HCT116 (cell line): ENCODE measurements at regions not wholly inside any gene's neighbourhood (a gene's known extent, or its start where the extent isn't known, plus 50 kb on each side); places are given as distances from the start of the nearest gene placed in this dataset.

ENCODE experiments used
- ATAC-seq: fragments of 200-7000 bp; cut with Tn5 transposase; 2 replicates; pipeline ENCODE4 v1.9.1; 2020; ENCODE audit warnings: mild to moderate bottlenecking, moderate library complexity
- BruUV-seq: library from RNA; stranded (reverse); fragments of 400-500 nt; replicated peaks from 2 replicates; lab custom pipeline; 2021; lab: Mats Ljungman, UMichigan
- CTCF ChIA-PET: fragments of 300-600 bp; sonication (Branson Sonifier 250); formaldehyde crosslinking; loops from one replicate; lab custom pipeline; 2021; ENCODE audit warnings: antibody characterized with exemption; lab: Charles Lee
- POLR2A ChIA-PET: fragments of 300-600, 350-600 bp; sonication (Branson Sonifier 250); formaldehyde crosslinking; loops from one replicate; lab custom pipeline; 2021; ENCODE audit warnings: antibody characterized with exemption; lab: Charles Lee
- RAD21 ChIA-PET, 2 experiments: fragments of 300-600 bp; sonication (Branson Sonifier 250); formaldehyde crosslinking; loops; one replicate each; lab custom pipeline; 2023; ENCODE audit warnings: low total read pairs in 2 of 2; ENCODE audit not compliant: uncharacterized antibody in 2 of 2, unreplicated experiment in 2 of 2, low non-redundant PET in 1 of 2; lab: Charles Lee
- DNase-seq: peaks from one replicate; pipeline ENCODE4 v3.0.0-alpha.2; 2010; ENCODE audit warnings: low read depth, low spot score
- H2AFZ ChIP-seq: fragments of 200-600 bp; shearing (Covaris generic), sonication (generic); 2 replicates; pipeline ENCODE4 v1.6.1; 2017; ENCODE audit warnings: low read depth, mixed run types, mixed read lengths, antibody characterized with exemption, low read length; ENCODE audit not compliant: poor library complexity, severe bottlenecking
- H3K27ac ChIP-seq: 2 replicates; pipeline ENCODE4 v1.5.1; 2012; ENCODE audit warnings: low read depth, low read length
- H3K27me3 ChIP-seq: fragments of 200-600 bp; sonication (generic); 2 replicates; pipeline ENCODE4 v1.6.1; 2016; ENCODE audit warnings: mixed run types, low read length, mixed read lengths; ENCODE audit not compliant: insufficient read depth
- H3K36me3 ChIP-seq, 2 experiments: fragments of 200-500 bp in 1 of 2; fragments of 200-600 bp in 1 of 2; sonication (Bioruptor generic) in 1 of 2; sonication (generic) in 1 of 2; 2 replicates each; pipeline versions ENCODE4 v1.5.1 to v1.6.1; 2014 to 2016; ENCODE audit warnings: low read length in 2 of 2, inconsistent platforms in 1 of 2, mixed read lengths in 1 of 2, mixed run types in 1 of 2; ENCODE audit not compliant: insufficient read depth in 2 of 2, control insufficient read depth in 1 of 2
- H3K4me1 ChIP-seq, 2 experiments: fragments of 200-600 bp in 1 of 2; sonication (generic) in 1 of 2; 2 replicates each; pipeline versions ENCODE4 v1.5.1 to v1.6.1; 2012 to 2017; ENCODE audit warnings: low read length in 2 of 2, inconsistent platforms in 1 of 2, mild to moderate bottlenecking in 1 of 2, mixed read lengths in 1 of 2, mixed run types in 1 of 2, moderate library complexity in 1 of 2; ENCODE audit not compliant: insufficient read depth in 2 of 2, control insufficient read depth in 1 of 2
- H3K4me2 ChIP-seq: fragments of 200-600 bp; sonication (generic); 2 replicates; pipeline ENCODE4 v1.6.1; 2017; ENCODE audit warnings: mixed run types, low read length, mixed read lengths
- H3K4me3 ChIP-seq, 2 experiments: fragments of 200-600 bp in 1 of 2; sonication (generic) in 1 of 2; replicated peaks in 1 of 2; 2 replicates each; pipeline ENCODE4 v1.5.1; 2011 to 2016; ENCODE audit warnings: low read length in 2 of 2, control low read depth in 1 of 2, low read depth in 1 of 2, mild to moderate bottlenecking in 1 of 2, mixed read lengths in 1 of 2, mixed run types in 1 of 2
- H3K79me2 ChIP-seq: fragments of 200-600 bp; sonication (generic); 2 replicates; pipeline ENCODE4 v1.6.1; 2017; ENCODE audit warnings: mild to moderate bottlenecking, mixed run types, low read length, moderate library complexity, mixed read lengths; ENCODE audit not compliant: insufficient read depth
- H3K9ac ChIP-seq: fragments of 200-600 bp; sonication (generic); 2 replicates; pipeline ENCODE4 v1.6.1; 2016; ENCODE audit warnings: low read length, mixed read lengths
- H3K9me2 ChIP-seq: fragments of 200-600 bp; sonication (generic), shearing (Covaris generic); 2 replicates; pipeline ENCODE4 v1.6.1; 2017; ENCODE audit warnings: mixed run types, mild to moderate bottlenecking, moderate library complexity; ENCODE audit not compliant: insufficient read depth
- H3K9me3 ChIP-seq, 2 experiments: fragments of 200-500 bp in 1 of 2; fragments of 200-600 bp in 1 of 2; sonication (Bioruptor generic) in 1 of 2; sonication (generic) in 1 of 2; 2 replicates each; pipeline ENCODE4 v1.6.1; 2014 to 2017; ENCODE audit warnings: low read length in 2 of 2, mixed read lengths in 2 of 2, inconsistent platforms in 1 of 2, low read depth in 1 of 2, mild to moderate bottlenecking in 1 of 2, mixed run types in 1 of 2, moderate library complexity in 1 of 2; ENCODE audit not compliant: control insufficient read depth in 1 of 2, insufficient read depth in 1 of 2
- H4K20me1 ChIP-seq: fragments of 200-600 bp; sonication (generic), shearing (Covaris generic); 2 replicates; pipeline ENCODE4 v1.6.1; 2017; ENCODE audit warnings: mixed run types, mild to moderate bottlenecking, moderate library complexity; ENCODE audit not compliant: insufficient read depth
- CBX3 ChIP-seq: IDR thresholded peaks from 2 replicates; pipeline ENCODE4 v1.6.1; 2012; ENCODE audit warnings: low read depth
- CEBPB ChIP-seq: IDR thresholded peaks from 2 replicates; pipeline ENCODE4 v1.6.1; 2012; ENCODE audit warnings: low read depth
- ELF1 ChIP-seq: IDR thresholded peaks from 2 replicates; pipeline ENCODE4 v1.6.1; 2012; ENCODE audit warnings: low read depth, borderline replicate concordance
- EZH2 ChIP-seq: fragments of 200-600 bp; sonication (generic); IDR thresholded peaks from 2 replicates; pipeline ENCODE4 v1.6.1; 2017; ENCODE audit warnings: antibody characterized with exemption, mixed run types
- JUND ChIP-seq: IDR thresholded peaks from 2 replicates; pipeline ENCODE4 v1.6.1; 2012
- POLR2A ChIP-seq: IDR thresholded peaks from 2 replicates; pipeline ENCODE4 v1.7.0; 2011; ENCODE audit warnings: borderline replicate concordance; ENCODE audit not compliant: insufficient read depth, insufficient read length; ENCODE audit errors: extremely low read depth
- POLR2AphosphoS5 ChIP-seq: IDR thresholded peaks from 2 replicates; pipeline ENCODE4 v1.6.1; 2011; ENCODE audit warnings: mild to moderate bottlenecking, low read depth, low read length, moderate library complexity
- SIN3A ChIP-seq: IDR thresholded peaks from 2 replicates; pipeline ENCODE4 v1.6.1; 2012; ENCODE audit warnings: low read depth
- SRF ChIP-seq: IDR thresholded peaks from 2 replicates; pipeline ENCODE4 v1.6.1; 2012; ENCODE audit warnings: low read depth
- TCF7L2 ChIP-seq: IDR thresholded peaks from 2 replicates; pipeline ENCODE4 v1.7.0; 2011; ENCODE audit warnings: borderline replicate concordance, inconsistent platforms; ENCODE audit not compliant: insufficient read depth, insufficient read length; ENCODE audit errors: extremely low read depth
- ZFX ChIP-seq: fragments of 450-650 bp; IDR thresholded peaks from 2 replicates; pipeline ENCODE4 v1.6.1; 2017
- ZNF274 ChIP-seq: fragments of 200-500 bp; sonication (Bioruptor generic); IDR thresholded peaks from 2 replicates; pipeline ENCODE4 v1.6.1; 2014; ENCODE audit warnings: mild to moderate bottlenecking, low read depth, low read length, inconsistent platforms
- intact Hi-C: fragments of 100-400 bp; cut with micrococcal nuclease; formaldehyde crosslinking; loops from 2 replicates; pipeline ENCODE4 v1.10.0; 2022
- TF ChIP-seq, protein P1 (sequence below): IDR thresholded peaks from 2 replicates; pipeline ENCODE4 v1.6.1; 2012
- TF ChIP-seq, protein P2 (sequence below): IDR thresholded peaks from 2 replicates; pipeline ENCODE4 v1.6.1; 2011; ENCODE audit warnings: mild to moderate bottlenecking, low read length, moderate library complexity; ENCODE audit not compliant: insufficient replicate concordance; ENCODE audit errors: extremely low read depth
- TF ChIP-seq, protein P3 (sequence below): IDR thresholded peaks from 2 replicates; pipeline ENCODE4 v1.6.1; 2012; ENCODE audit warnings: low read depth
- TF ChIP-seq, protein P4 (sequence below): IDR thresholded peaks from 2 replicates; pipeline ENCODE4 v1.6.1; 2012

GRCh38 chr3:103926936-103927335, 1439.8 kb upstream of the ALCAM start:
- Histone ChIP-seq H3K9me2 (no peaks in the 10 kb centered on the region), H2AFZ (no peak overlapping the region), H3K79me2 (no peaks in the 10 kb centered on the region), H4K20me1 (no peaks in the 10 kb centered on the region), H3K4me3 (no peak overlapping the region), H3K27me3 (no peaks in the 10 kb centered on the region), H3K27ac (no peak overlapping the region), H3K4me1 (no peaks in the 10 kb centered on the region), H3K9ac (no peak overlapping the region), H3K4me2 (no peak overlapping the region), H3K9me3 (no peaks in the 10 kb centered on the region), H3K36me3 (no peaks in the 10 kb centered on the region)
- no peak for ATAC-seq
- RAD21 ChIA-PET: no interaction called here
- CTCF ChIA-PET: no interaction called here
- DNase-seq: no peak
- intact Hi-C loops: no loop called here
- POLR2A ChIA-PET: no interaction called here
- TF ChIP-seq CBX3: no peak
- TF ChIP-seq ELF1: no peak
- TF ChIP-seq, protein P1, sequence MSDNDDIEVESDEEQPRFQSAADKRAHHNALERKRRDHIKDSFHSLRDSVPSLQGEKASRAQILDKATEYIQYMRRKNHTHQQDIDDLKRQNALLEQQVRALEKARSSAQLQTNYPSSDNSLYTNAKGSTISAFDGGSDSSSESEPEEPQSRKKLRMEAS: no peak
- TF ChIP-seq POLR2AphosphoS5: no peak
- no peak for TF ChIP-seq ZNF274
- no peak for TF ChIP-seq ZFX
- no peak for TF ChIP-seq SRF
- no peak for TF ChIP-seq SIN3A
- TF ChIP-seq CEBPB: no peak
- TF ChIP-seq, protein P2, sequence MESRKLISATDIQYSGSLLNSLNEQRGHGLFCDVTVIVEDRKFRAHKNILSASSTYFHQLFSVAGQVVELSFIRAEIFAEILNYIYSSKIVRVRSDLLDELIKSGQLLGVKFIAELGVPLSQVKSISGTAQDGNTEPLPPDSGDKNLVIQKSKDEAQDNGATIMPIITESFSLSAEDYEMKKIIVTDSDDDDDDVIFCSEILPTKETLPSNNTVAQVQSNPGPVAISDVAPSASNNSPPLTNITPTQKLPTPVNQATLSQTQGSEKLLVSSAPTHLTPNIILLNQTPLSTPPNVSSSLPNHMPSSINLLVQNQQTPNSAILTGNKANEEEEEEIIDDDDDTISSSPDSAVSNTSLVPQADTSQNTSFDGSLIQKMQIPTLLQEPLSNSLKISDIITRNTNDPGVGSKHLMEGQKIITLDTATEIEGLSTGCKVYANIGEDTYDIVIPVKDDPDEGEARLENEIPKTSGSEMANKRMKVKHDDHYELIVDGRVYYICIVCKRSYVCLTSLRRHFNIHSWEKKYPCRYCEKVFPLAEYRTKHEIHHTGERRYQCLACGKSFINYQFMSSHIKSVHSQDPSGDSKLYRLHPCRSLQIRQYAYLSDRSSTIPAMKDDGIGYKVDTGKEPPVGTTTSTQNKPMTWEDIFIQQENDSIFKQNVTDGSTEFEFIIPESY: no peak
- BruUV-seq: no TSS peak

- DNase-seq: no peak
- POLR2A ChIA-PET: no interaction called here
- no peaks in the 10 kb centered on the region for H3K27me3 ChIP-seq
- no peak overlapping the region for H3K9ac ChIP-seq
- H3K36me3 ChIP-seq: no peaks in the 10 kb centered on the region
- no peak overlapping the region for H2AFZ ChIP-seq
- H3K27ac ChIP-seq: no peak overlapping the region
- no peak overlapping the region for H3K4me2 ChIP-seq
- no peaks in the 10 kb centered on the region for H4K20me1 ChIP-seq
- RAD21 ChIA-PET: no interaction called here
- ATAC-seq: no peak
- no TSS peak for BruUV-seq
- no peaks in the 10 kb centered on the region for H3K4me1 ChIP-seq
- no peaks in the 10 kb centered on the region for H3K9me3 ChIP-seq
- no peaks in the 10 kb centered on the region for H3K9me2 ChIP-seq
- CTCF ChIA-PET: no interaction called here
- H3K4me3 ChIP-seq: no peak overlapping the region
- intact Hi-C loops: no loop called here
- H3K79me2 ChIP-seq: no peaks in the 10 kb centered on the region
- TF ChIP-seq TCF7L2: no peak
- no peak for TF ChIP-seq POLR2A
- TF ChIP-seq, protein P3, sequence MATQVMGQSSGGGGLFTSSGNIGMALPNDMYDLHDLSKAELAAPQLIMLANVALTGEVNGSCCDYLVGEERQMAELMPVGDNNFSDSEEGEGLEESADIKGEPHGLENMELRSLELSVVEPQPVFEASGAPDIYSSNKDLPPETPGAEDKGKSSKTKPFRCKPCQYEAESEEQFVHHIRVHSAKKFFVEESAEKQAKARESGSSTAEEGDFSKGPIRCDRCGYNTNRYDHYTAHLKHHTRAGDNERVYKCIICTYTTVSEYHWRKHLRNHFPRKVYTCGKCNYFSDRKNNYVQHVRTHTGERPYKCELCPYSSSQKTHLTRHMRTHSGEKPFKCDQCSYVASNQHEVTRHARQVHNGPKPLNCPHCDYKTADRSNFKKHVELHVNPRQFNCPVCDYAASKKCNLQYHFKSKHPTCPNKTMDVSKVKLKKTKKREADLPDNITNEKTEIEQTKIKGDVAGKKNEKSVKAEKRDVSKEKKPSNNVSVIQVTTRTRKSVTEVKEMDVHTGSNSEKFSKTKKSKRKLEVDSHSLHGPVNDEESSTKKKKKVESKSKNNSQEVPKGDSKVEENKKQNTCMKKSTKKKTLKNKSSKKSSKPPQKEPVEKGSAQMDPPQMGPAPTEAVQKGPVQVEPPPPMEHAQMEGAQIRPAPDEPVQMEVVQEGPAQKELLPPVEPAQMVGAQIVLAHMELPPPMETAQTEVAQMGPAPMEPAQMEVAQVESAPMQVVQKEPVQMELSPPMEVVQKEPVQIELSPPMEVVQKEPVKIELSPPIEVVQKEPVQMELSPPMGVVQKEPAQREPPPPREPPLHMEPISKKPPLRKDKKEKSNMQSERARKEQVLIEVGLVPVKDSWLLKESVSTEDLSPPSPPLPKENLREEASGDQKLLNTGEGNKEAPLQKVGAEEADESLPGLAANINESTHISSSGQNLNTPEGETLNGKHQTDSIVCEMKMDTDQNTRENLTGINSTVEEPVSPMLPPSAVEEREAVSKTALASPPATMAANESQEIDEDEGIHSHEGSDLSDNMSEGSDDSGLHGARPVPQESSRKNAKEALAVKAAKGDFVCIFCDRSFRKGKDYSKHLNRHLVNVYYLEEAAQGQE: no peak
- no peak for TF ChIP-seq EZH2
- TF ChIP-seq, protein P4, sequence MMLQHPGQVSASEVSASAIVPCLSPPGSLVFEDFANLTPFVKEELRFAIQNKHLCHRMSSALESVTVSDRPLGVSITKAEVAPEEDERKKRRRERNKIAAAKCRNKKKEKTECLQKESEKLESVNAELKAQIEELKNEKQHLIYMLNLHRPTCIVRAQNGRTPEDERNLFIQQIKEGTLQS: no peak
- no peak for TF ChIP-seq JUND
- no peak for TF ChIP-seq ELF1
- no peak for TF ChIP-seq CEBPB
Observed at GRCh38 chr3:103927896-103928295, 1438.8 kb upstream of the ALCAM start.
